Tibial artery (tissue), 4 donors: ENCODE measurements at regions not wholly inside any gene's neighbourhood (a gene's known extent, or its start where the extent isn't known, plus 50 kb on each side); places are given as distances from the start of the nearest gene placed in this dataset.

Experiments used
- DNase-seq, 2 donors: peaks; one replicate each; pipeline ENCODE4 v3.0.0-alpha.2; 2019
- H3K27ac ChIP-seq, 2 donors: fragments of 200-600 bp; sonication (generic) in 1 of 2; 1 replicate in 1 of 2; 2 replicates in 1 of 2; pipeline ENCODE4 v1.5.1; 2018 to 2019; ENCODE audit warnings: mild to moderate bottlenecking in 1 of 2
- H3K27me3 ChIP-seq, 2 donors: fragments of 200-600 bp; sonication (generic) in 1 of 2; one replicate each; pipeline versions ENCODE4 v1.5.1 to v1.6.0; 2016 to 2019
- H3K36me3 ChIP-seq, 3 donors: fragments of 200-600 bp; sonication (generic) in 2 of 3; one replicate each; pipeline ENCODE4 v1.5.1; 2016 to 2019; ENCODE audit warnings: mild to moderate bottlenecking in 2 of 3
- H3K4me1 ChIP-seq, 4 donors: fragments of 200-600 bp; sonication (generic) in 2 of 4; 1 replicate in 3 of 4; 2 replicates in 1 of 4; pipeline ENCODE4 v1.5.1; 2016 to 2019
- H3K4me3 ChIP-seq, 2 donors: fragments of 200-600 bp; sonication (generic) in 1 of 2; 1 replicate in 1 of 2; 2 replicates in 1 of 2; pipeline ENCODE4 v1.5.1; 2018 to 2019; ENCODE audit warnings: mild to moderate bottlenecking in 2 of 2
- H3K9me3 ChIP-seq, 3 donors: fragments of 200-600 bp; sonication (generic) in 1 of 3; one replicate each; pipeline ENCODE4 v1.5.1; 2016 to 2019
- CTCF ChIP-seq, 2 experiments: fragments of 200-600 bp in 1 of 2; fragments of 450-650 bp in 1 of 2; IDR thresholded peaks; one replicate each; pipeline ENCODE4 v1.5.1; 2017 to 2019; ENCODE audit warnings: antibody characterized with exemption in 2 of 2, mild to moderate bottlenecking in 1 of 2, moderate library complexity in 1 of 2
- intact Hi-C: fragments of 100-400 bp; cut with DNase I; formaldehyde crosslinking; loops from one replicate; pipeline ENCODE4 v1.15.0; 2023; ENCODE audit warnings: low total_unique reads

- no peaks in the 10 kb centered on the region for H3K36me3 ChIP-seq
- DNase-seq: no peak
- H3K27ac ChIP-seq: no peak overlapping the region
- no peak overlapping the region for H3K4me3 ChIP-seq
- no peaks in the 10 kb centered on the region for H3K9me3 ChIP-seq
- intact Hi-C loops: no loop called here
- no peaks in the 10 kb centered on the region for H3K27me3 ChIP-seq
- no peak for TF ChIP-seq CTCF (IDR thresholded peaks at IDR 0.05)
- no peaks in the 10 kb centered on the region for H3K4me1 ChIP-seq
These were observed 1071.2 kb upstream of the SEL1L start for GRCh38 chr14:82604819-82605218.

GRCh38 chr14:82621881-82622450 lies 1088.3 kb upstream of the SEL1L start:
- H3K27ac ChIP-seq: no peak overlapping the region
- no peak for DNase-seq
- no peaks in the 10 kb centered on the region for H3K36me3 ChIP-seq
- intact Hi-C loops: no loop called here
- no peak overlapping the region for H3K4me3 ChIP-seq
- no peaks in the 10 kb centered on the region for H3K4me1 ChIP-seq
- H3K9me3 ChIP-seq: no peaks in the 10 kb centered on the region
- TF ChIP-seq CTCF (IDR thresholded peaks at IDR 0.05): no peak
- no peaks in the 10 kb centered on the region for H3K27me3 ChIP-seq

- H3K36me3 ChIP-seq: no peaks in the 10 kb centered on the region
- no peaks in the 10 kb centered on the region for H3K9me3 ChIP-seq
- intact Hi-C loops: no loop called here
- H3K4me1 ChIP-seq: no peaks in the 10 kb centered on the region
- DNase-seq: no peak
- H3K27ac ChIP-seq: no peak overlapping the region
- TF ChIP-seq CTCF (IDR thresholded peaks at IDR 0.05): no peak
- H3K4me3 ChIP-seq: no peak overlapping the region
- no peaks in the 10 kb centered on the region for H3K27me3 ChIP-seq
These were observed 1092.8 kb upstream of the SEL1L start for GRCh38 chr14:82626156-82627066.

- intact Hi-C loops: loop anchor here (10.0 kb wide), 1 partner anchor 121 kb away; no protein-coding TSS in a partner anchor
- H3K9me3 ChIP-seq: no peaks in the 10 kb centered on the region
- H3K27ac ChIP-seq: no peak overlapping the region
- H3K36me3 ChIP-seq: no peaks in the 10 kb centered on the region
- no peaks in the 10 kb centered on the region for H3K27me3 ChIP-seq
- DNase-seq: no peak
- TF ChIP-seq CTCF (IDR thresholded peaks at IDR 0.05): no peak
- no peaks in the 10 kb centered on the region for H3K4me1 ChIP-seq
- no peak overlapping the region for H3K4me3 ChIP-seq
These were observed 1102.3 kb upstream of the SEL1L start for GRCh38 chr14:82635915-82636314.

GRCh38 chr14:82636426-82636825 lies 1102.8 kb upstream of the SEL1L start:
- Histone ChIP-seq H3K4me3 (no peak overlapping the region), H3K27ac (no peak overlapping the region), H3K9me3 (no peaks in the 10 kb centered on the region), H3K27me3 (no peaks in the 10 kb centered on the region), H3K36me3 (no peaks in the 10 kb centered on the region), H3K4me1 (no peaks in the 10 kb centered on the region)
- DNase-seq: no peak
- TF ChIP-seq CTCF (IDR thresholded peaks at IDR 0.05): no peak
- intact Hi-C loops: loop anchor here (10.0 kb wide), 1 partner anchor 122 kb away; no protein-coding TSS in a partner anchor
